Neural cell (in vitro differentiated cells): ENCODE measurements at regions not wholly inside any gene's neighbourhood (a gene's known extent, or its start where the extent isn't known, plus 50 kb on each side); places are given as distances from the start of the nearest gene placed in this dataset.

Experiments used
- CTCF ChIP-seq: fragments of 450-650 bp; IDR thresholded peaks from 2 replicates; pipeline ENCODE4 v1.5.1; 2014; ENCODE audit warnings: antibody characterized with exemption, mild to moderate bottlenecking, moderate library complexity; ENCODE audit not compliant: poor library complexity, severe bottlenecking
- EP300 ChIP-seq: fragments of 450-650 bp; conservative IDR thresholded peaks from 2 replicates; pipeline ENCODE4 v1.6.1; 2014; ENCODE audit warnings: antibody characterized with exemption, mild to moderate bottlenecking, moderate library complexity; ENCODE audit not compliant: poor library complexity, severe bottlenecking
- EZH2 ChIP-seq: fragments of 200-600, 300-800 bp; shearing (Covaris generic), sonication (generic); IDR thresholded peaks from 2 replicates; pipeline ENCODE4 v1.6.1; 2014; ENCODE audit warnings: antibody characterized with exemption, low read length, borderline replicate concordance, mild to moderate bottlenecking; ENCODE audit not compliant: insufficient read depth, poor library complexity, severe bottlenecking
- MXI1 ChIP-seq: fragments of 450-650 bp; conservative IDR thresholded peaks from 2 replicates; pipeline ENCODE4 v1.6.1; 2014; ENCODE audit warnings: antibody characterized with exemption, mild to moderate bottlenecking; ENCODE audit not compliant: poor library complexity, severe bottlenecking
- POLR2AphosphoS5 ChIP-seq: IDR thresholded peaks from 2 replicates; pipeline ENCODE4 v1.6.1; 2012
- RAD21 ChIP-seq: fragments of 450-650 bp; conservative IDR thresholded peaks from 2 replicates; pipeline ENCODE4 v1.6.1; 2014; ENCODE audit warnings: antibody characterized with exemption, mild to moderate bottlenecking, moderate library complexity
- TAF1 ChIP-seq: IDR thresholded peaks from 2 replicates; pipeline ENCODE4 v1.6.1; 2012; ENCODE audit warnings: low read depth

GRCh38 chr7:20839987-20840386, 53.3 kb upstream of the SP8 start:
- no peak for TF ChIP-seq CTCF
- TF ChIP-seq POLR2AphosphoS5 = no peak
- no peak for TF ChIP-seq MXI1
- no peak for TF ChIP-seq RAD21
- TF ChIP-seq EP300 = no peak
- no peak for TF ChIP-seq EZH2
- TF ChIP-seq TAF1 = no peak
